GM18868 (cell line): ENCODE measurements at regions not wholly inside any gene's neighbourhood (a gene's known extent, or its start where the extent isn't known, plus 50 kb on each side); places are given as distances from the start of the nearest gene placed in this dataset.

Source experiments
- ATAC-seq: cut with Tn5 transposase; IDR thresholded peaks from one replicate; pipeline ENCODE4 v1.9.1; 2021; ENCODE audit warnings: mild to moderate bottlenecking, moderate library complexity; ENCODE audit not compliant: unreplicated experiment

DNA sequence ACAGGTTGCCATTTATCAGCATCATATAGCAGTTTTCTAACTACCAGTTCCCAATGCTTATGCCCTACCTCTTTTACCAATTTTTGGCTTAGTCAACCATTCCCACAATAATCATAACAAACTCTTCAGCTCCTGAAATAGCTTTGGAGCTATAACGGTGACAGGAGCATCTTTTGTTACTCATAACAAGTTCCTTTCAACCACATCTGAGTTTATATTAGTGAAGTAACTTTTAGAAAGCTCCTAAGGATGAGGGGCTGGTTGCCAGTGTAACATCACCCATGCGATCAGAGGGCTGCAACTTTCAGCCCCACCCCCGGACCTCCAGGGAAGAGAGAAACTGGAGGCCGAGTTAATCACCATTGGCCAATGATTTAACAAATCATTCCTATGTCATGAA is 495.3 kb upstream of the RASGRP1 start:
- no peak for ATAC-seq

DNA sequence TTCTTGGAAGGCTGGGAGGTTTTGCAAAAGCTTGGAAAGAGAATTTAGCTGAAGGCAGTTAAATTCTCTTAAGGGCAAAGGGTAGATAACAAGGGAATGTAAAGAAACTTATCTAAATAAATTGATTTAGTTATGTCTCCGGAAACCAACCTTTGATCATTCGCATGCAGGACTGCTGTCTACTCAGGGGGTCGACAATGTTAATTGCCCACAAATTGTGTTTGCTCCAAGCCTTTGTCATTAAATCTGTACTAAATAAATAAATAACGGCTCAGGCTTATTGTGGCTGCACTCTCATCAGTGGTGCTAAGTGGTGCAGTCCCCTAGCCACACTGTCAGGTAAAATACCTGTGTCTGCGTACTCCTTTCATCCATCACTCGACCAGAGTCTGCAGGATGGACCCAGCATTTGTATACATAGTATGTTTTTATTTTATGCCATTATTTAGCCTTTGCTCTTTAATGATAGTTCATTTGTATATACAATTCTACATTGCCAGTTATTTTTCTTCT is 497.4 kb upstream of the RASGRP1 start:
- no peak for ATAC-seq

DNA sequence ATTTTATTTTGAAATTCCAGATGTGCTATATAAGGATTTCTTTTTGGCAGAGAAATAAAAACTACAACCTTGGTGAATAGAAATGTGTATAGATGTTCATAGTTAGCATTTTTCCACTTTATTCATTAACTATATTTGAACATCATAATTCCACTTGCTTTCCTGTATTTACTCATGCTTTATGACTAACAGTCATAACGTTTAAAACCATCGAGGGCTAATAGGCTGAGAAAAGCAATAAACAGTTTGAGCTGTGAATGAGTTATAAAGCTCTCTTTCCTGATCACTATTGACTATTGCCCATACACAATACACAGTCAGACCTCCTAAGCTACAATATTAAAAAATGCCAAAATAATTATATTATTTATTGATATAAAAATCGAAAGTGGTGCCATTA is 502.1 kb upstream of the RASGRP1 start:
- ATAC-seq, result no peak

DNA sequence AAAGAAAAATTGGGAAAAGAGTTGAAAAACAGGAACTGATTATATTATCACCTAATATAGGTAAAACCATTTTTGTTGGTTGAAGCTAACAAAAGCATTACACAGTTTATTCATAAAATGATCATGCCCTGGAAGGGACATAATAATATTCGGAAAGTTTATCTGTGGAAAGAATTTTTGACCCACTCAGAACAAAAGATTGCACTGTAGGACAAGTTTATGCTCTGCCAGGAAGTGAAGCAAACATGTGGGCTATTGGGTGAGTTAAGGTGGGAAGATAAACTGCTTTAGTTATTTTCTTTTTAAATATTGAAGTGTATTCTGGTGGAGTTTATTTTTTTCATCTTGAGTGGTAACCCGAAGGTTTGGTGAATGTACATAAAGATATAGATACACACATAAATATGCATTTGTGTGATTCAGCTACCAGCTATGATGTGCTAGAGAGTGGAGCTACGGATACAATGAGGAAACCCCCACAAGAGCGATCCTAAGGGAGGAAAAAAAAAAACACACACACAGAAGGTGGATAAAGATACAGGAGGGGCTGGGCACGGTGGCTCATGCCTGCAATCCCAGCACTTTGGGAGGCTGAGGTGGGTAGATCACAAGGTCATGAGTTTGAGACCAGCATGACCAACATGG is 506.4 kb upstream of the THBS1 start:
- ATAC-seq, result no peak

DNA sequence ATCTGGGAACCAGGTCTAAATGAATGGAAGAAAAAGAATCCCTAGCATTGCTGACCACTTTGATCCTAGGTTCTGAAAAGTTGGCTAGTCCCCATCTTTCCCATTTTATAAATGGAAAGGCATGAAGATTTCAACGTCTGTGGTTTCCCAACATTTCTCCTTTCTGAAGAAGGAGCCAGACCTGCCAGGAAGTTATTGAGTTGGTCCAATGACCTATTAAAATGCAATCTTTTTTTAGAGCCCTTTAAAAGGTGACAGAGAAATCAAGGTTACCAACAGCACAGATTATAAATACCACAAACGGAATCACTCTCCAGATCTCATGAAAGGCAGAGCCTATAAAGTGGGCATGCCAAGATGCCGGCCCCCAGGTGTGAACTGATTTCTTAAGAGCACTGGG is 505.6 kb upstream of the THBS1 start:
- no peak for ATAC-seq

DNA sequence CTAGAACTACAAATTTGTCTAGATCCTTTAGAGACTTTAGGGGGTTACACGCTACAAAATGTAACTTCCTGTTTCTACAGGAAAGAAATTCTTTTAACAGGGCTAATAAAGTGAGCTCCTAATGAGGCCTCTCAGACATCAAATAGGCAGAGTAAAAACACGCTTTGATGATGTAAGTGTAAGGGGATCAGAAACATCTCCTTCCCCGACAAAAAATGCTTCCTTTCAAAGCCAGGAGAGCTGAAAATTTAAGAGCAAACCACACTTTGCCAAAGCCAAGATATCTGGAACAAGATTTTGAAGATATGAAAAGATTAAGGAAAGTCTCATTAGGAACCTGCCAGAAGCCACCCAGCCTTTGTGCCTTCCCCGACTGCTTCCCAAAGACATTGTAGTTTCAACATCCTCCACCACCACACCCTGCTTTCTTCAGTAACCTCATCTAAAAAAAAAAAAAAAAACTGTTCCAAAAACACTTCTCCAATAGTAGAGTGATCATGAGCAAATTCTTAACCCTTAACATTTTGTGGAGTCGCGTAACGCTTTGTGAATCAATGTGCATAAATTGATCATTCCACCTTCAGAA is 505.0 kb upstream of the THBS1 start:
- ATAC-seq, result no peak

DNA sequence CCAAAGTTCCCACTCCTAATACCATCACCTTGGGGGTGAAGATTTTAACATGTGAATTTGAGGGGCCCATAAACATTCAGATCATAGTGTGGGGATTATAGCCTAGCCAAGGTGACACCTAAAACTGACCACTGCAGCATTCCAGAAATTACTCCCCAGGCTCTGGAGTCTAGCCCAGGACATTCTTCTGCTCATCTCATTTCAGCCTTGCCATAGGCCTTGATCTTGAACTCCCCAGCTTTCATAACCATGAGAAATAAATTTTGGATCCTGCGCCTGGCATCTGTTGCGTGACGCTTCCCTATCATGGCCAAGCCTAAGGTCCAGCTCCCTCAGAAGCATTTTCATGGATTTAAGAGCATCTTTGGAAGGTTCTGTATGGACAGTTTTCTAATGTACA is 502.9 kb upstream of the THBS1 start:
- no peak for ATAC-seq

DNA sequence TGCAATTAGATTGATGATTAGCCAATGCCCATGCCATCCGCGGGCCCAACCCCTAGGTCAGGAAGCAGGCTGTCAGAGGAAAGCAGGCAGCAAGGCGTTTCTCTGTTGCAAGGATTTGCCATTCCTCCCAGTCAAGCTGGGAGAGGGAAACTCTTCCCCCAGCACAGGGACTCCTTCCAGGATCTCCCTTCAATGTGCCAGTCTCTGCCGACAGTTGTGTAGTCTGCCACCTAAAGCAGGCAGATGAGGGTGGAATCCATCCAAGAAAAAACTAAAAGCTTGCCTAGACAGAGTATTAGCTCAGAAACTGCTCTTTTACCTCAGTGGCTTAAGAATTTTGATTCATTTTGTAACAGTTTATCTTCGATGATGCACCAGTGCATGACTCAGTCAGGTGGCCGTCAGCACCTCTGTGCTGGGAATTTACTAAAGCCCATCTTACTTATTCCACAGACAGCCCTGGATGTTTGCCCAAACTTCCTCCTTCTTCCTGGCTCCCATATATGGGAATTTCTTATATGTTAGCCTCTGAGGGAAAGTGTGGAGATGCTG is 501.5 kb upstream of the THBS1 start:
- ATAC-seq, result no peak

DNA sequence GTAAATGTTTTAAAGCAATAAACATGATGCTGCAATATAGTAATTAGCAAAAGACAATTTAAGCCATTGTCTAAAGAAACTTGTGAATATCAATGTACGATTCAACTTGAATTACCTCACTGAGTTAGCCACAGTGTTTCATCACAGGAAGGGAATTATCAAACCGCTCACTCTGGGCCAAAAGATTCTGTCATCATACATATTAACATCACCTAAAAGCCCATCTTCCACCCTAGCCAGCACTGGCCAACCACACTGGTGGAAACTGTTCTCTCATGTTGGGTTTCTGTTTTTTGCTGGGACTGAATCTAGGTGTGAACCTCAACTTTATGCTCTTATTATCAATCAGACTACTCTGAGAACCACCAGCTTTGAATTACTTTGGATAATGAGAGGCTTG is 497.7 kb upstream of the THBS1 start:
- no peak for ATAC-seq

DNA sequence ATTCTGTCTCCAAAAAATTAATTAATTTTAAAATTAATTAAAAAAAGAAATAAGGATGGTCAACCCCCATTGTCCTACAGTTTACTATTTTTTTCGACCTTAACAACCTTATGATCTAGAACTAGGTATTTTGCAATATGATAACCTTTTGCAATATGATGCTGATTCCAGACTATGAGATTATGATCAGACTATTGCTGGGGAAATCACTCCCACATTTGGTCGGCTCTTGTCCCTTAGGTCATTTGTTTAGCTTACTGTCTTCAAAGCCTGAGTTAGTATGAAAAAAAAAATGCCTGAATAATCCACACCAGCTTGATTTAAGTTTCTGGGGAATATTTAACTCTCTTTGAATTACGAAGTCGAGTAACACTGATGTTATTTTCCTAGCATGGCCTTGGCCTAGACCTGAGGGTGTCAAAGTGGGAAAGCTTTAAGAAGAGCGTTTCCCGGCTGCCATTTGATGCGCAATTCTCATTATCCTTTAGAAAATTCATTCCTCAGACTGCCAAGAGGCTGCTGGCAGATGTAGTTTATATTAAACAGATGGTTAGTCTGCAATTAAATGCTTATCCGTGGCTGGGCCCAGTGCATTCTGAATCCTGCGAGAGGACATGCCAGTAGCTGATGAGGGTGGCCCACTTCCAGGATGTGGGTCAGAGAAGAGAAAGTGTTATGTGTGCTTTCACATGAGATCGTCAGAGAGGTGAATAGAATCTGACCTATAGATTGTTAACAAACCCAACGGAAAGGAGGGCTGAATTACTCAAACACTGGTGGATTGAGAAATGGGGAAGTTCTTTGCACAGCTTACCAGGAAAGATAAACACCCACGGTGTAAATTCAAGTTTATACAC is 496.0 kb upstream of the THBS1 start:
- no peak for ATAC-seq

DNA sequence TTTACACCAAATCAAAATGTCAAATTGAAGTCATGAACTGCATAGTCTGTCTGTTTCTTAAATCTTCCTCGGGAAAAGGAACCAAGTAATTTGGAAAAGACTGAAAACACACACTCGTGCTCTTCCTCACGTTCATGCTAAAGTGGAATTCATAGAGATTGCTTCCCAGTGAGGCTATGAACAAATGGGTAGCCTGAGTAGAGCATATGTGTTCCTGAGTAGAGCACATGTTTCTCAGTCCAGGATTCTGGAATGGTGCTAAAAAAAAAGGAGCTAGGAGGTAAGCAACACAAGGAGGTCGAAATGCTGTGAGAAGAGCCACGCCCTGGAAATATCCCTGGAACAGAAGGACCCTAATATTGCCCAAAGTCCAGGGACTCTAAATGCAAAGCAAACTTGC is 494.2 kb upstream of the THBS1 start:
- ATAC-seq, result no peak

DNA sequence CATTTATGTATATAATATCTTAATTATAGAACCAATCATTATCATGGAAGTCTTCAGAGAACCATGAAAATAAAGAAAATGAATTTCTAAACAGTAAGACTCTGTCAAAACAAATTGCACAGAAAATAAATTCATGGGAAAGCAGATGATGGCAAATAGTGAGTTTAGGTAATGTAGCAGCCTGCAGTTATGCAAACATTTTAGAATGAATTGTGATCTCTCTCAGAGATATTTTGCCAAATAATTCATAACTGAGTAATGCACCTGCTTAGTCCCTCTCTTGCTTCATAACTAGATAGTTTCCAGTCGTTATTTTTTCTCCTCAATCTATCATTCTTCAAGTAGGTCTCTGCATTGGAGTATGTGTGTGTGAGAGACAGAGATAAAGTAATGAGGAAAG is 492.7 kb upstream of the THBS1 start:
- no peak for ATAC-seq

DNA sequence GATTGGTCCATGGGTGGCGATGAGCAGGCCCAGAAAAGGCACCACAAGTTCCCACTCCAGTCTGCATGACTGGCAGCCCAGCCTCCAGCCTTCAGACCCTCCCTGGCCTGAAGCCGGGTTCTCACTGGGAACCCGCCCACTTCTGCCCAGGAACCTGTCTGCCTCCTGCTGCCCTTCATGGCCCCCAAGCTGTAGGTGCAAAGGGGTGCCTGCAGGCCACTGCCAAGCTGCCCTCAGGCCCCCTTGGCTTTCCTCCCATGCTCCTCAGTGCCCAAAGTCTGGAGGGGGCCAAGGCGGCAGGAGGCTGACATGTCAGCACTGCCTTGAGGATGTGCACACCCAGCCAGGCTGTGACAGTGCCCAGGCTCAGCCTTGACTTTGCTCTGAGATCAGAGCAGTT is 488.5 kb upstream of the THBS1 start:
- no peak for ATAC-seq

DNA sequence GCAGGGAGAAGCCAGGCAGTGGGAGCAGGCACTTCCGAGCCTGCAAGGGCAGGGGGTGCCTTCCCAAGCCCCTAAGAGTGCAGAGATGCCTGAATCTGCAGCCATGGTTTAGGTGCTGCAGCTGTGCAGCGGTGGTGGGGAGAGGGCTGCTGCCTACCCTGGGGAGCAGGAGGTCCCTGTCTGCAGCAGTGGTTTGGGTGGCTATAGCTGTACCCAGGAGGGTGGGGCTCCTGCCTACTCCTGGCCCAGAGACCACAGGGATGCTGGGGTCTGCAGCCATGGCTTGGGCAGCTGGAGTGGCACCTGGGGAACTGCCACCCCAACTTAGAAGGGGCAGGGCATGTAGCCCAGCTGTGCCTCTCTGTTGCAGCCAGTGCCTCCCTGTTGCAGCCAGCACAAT is 488.1 kb upstream of the THBS1 start:
- no peak for ATAC-seq

DNA sequence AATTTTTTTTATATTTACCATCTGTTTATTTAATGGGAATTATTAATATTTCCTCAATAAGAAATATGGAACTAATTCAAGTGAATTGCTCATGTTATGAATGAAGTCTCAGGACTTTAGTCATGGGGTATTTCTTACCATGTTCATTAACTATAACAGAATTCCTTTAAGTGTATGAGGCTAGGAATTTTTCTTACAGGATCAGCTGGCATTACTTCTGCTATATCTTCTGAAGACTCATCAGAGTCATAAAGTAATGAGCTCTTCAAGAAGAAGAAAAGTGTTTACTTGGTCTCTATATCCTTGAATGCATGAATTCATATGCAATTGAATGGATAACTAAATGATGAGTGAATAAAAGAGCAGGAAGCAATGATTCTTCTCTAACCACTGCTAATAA is 486.8 kb upstream of the THBS1 start:
- ATAC-seq, result no peak

DNA sequence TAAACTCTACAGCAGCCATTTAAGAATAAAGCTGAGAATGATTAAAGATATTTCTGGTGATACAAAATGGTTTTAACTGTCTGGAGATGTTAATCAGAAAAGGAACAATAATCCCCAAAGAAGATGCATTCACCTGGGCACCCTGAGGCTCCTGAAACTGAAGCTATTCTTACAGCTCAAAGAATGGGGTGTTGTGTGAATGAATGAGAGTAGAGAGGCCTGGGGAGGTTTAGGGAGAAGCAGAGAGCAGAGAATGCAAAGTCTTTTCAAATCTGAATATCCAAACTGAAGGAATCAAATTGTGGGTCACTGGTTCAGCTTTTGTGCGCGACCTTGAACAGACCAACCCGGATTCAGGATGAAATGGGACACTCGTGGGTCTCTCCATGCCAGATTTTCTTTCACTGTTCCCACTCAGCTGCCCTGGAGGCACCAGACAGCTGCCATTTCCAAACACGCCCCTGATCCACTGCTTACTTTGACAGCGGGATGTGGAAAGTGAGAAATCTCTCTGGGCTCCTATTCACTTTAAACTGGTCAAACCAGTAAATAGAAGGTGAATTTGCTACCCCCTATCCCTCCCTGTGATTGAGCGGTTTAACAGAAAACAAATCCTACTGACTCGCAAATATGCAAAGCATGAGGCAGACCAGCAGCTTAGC is 485.5 kb upstream of the THBS1 start:
- no peak for ATAC-seq

DNA sequence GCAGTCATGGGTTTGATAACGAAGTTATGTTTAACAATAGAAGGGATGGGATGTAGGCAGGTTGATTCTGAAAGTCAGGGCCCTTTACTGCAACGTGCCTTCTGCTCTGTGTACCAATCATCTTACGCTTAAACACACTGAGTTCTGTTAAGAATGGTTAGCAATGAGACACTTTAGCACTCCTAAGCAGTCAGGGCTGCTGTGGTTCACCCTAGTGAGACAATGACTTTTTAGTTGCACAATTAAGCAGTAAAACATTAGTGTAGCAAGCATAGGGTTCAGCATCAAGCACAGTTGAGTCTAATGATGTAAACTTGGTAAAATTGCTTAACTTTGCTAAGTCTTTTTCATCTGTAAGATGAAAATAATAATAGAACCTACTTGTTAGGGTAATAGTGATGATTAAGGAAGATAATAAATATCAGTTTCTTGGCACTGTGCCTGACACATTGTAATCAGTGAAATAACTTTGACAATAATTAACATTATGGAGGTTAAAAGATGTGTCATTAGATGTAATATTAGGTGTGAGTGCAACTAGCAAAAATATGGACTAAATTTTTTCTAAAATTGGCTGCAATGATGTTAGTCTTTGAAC is 484.2 kb upstream of the THBS1 start:
- no peak for ATAC-seq

DNA sequence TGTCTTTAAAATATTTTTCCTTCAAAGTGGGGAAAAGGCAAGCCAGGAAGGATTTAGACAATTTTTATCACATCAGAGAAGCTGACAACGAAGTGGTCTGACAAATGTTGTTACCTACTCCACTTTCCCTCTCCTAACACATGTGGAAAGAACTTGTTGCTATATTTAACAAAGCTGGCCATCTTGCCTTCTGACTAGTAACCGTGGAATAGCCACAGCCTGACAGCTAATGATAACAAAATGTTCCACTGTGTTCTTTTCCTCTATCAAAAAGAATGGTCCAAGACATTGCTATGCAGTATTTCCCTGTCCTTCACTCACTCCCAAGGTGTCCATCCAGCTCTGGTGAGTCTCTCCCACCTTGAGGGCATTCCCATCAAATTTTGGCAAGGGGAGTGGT is 481.4 kb upstream of the THBS1 start:
- no peak for ATAC-seq

DNA sequence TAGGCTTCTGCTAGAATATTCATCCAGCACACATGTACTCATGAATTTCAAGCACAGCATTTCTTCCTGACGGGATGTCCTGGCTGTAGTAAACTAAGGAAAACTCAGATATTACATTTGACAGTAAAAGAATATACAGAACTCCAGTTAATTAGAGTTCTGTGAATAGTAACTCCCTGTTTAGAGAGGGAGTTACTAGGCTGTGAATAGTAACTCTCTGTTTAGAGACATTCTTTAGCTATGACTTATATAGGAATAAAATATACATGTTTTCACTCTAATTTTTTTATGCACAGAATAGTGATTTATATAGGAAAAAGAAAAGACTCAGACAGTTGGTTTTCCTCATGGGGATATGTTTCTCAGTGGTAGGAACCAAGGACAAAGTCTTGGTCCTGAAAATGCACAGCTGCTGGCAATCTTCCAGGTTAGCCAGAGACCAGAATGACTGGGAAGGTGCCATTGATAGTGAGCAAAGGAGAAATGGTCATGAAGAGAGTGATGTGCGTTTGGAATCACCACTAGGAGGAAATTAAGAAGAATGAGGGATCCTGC is 480.7 kb upstream of the THBS1 start:
- ATAC-seq, result no peak

DNA sequence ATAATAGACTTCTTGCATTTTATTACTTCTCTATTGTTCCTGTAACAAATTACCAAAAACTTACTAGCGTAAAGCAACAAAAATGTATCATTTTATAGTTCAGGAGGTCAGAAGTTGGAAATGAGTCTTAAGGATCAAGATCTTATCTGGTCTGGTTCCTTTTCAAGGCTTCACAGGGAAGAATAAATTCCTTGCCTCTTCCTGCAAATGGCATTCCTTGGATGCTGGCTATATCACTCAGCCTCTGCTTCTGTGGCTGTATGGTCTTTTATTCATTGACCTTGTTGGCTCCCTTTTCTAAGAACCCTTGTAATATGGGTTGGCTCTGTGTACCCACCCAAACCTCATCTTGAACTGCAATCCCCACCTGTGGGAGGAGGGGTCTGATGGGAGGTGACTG is 478.4 kb upstream of the THBS1 start:
- ATAC-seq, result no peak

DNA sequence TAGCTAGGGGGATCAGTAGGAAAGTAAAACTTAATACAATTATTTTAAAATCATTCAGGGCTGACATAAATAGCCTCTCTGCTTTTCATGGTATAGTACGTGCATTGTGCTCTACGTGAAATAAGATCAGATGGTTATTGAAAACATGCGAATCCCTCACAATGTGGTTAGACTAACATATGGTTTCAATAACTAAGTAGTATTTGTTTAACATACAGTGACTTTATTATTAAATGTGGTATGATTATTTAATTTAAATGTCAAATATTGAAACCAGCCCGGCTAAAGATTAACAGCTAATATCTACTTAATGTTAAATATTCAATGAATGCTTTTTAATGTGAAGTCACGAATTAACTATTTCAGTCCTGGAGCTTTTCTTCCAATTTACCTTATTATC is 473.9 kb upstream of the THBS1 start:
- ATAC-seq, result no peak
